ENCODE measurements at regions not wholly inside any gene's neighbourhood (a gene's known extent, or its start where the extent isn't known, plus 50 kb on each side); places are given as distances from the start of the nearest gene placed in this dataset.
"Not testable (repeated sequence)": the region's sequence is repeated elsewhere in the genome, so short reads cannot be mapped to it uniquely, and the experiment has no call there.

DNA sequence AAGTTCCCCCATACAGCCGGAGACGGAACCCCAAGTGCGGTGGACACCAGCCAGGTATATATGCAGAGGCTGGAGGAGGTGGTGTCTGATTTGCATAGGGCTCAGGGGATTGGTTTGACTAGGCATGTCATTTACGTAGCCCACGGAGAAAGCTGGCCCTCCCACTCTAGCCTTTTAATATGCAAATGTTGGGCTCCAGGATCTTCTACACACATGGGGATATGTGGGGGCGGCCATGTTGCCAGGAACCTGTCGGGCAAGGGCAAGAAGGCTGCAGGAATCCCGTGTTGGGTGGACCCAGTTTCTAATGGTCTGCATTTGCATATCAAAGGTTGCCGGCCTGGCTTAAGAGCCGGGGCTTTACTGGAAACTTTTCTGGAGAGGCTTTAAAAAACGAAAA is 57.4 kb downstream of the FTHL17 start:
- H3K4me3 Mint-ChIP-seq; H3K4me1 Mint-ChIP-seq (ENCODE audit: low read depth); POLR2A ChIA-PET; CTCF ChIA-PET; H3K9me3 Mint-ChIP-seq; intact Hi-C loops (cut with micrococcal nuclease); H3K36me3 Mint-ChIP-seq; H3K27me3 Mint-ChIP-seq; H3K27ac Mint-ChIP-seq; DNase-seq: not testable (repeated sequence)

DNA sequence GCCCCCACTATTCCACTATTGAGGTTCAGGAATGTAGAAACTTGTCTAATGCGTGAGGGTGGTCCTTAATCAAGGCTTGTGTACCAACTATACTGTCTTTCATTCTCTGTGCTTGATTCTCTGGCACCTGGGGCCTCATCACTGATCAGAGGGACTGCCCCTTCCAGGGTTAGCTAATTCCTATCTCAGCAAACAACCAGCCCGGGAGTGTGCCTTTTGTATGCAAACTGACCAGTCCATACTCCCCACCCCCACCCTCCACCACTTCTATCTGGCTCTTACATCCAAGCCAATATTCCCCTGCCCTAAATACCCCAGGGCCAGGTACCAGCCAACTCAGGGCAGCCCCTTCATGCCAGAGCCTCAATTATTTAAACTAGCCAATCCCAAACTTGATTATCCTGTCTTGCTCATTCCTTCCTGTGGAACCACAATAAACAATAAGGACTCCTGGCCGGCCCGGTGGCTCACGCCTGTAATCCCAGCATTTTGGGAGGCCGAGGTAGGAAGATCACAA is 59.3 kb downstream of the FTHL17 start:
- DNase-seq = no peak
- intact Hi-C loops (cut with micrococcal nuclease) = no loop called here
- H3K27ac Mint-ChIP-seq = no peak overlapping the region
- no peak overlapping the region for H3K4me3 Mint-ChIP-seq
- no peaks in the 10 kb centered on the region for H3K9me3 Mint-ChIP-seq
- no peaks in the 10 kb centered on the region for H3K36me3 Mint-ChIP-seq
- ChIA-PET CTCF (no interaction called here), POLR2A (no interaction called here)
- H3K27me3 Mint-ChIP-seq = peaks cover 1% of the 10 kb centered on the region
- no peaks in the 10 kb centered on the region for H3K4me1 Mint-ChIP-seq (ENCODE audit: low read depth)

DNA sequence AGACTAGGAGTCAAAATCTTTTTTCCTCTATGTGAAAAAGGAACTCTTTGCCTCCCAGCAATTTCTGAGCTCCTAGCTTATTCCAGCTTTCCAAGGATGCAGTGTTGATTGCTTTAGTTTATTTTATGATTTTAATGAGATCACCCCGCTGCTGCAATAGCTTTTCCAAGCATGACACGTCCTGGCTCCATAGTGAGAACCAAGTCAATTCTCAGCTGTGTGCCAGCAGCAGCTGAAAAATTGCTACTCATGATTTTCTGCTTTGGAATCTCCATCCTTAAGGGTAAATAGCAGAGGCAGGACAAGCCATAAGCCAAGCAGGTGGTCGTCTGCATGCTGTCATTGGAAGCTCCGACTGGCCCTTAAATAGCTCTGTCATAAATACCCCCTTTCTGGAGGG is 64.5 kb downstream of the FTHL17 start:
- Mint-ChIP-seq H3K9me3 (no peaks in the 10 kb centered on the region), H3K4me3 (no peak overlapping the region), H3K27me3 (peaks cover 1% of the 10 kb centered on the region), H3K4me1 (ENCODE audit: low read depth) (no peaks in the 10 kb centered on the region), H3K36me3 (no peaks in the 10 kb centered on the region), H3K27ac (no peak overlapping the region)
- CTCF ChIA-PET = no interaction called here
- intact Hi-C loops (cut with micrococcal nuclease) = no loop called here
- no peak for DNase-seq
- POLR2A ChIA-PET = no interaction called here

GRCh38 chrX:31006027-31006426 is 65.8 kb downstream of the FTHL17 start:
- CTCF ChIA-PET = no interaction called here
- no peak overlapping the region for H3K27ac Mint-ChIP-seq
- intact Hi-C loops (cut with micrococcal nuclease) = no loop called here
- peaks cover 1% of the 10 kb centered on the region for H3K27me3 Mint-ChIP-seq
- no peaks in the 10 kb centered on the region for H3K36me3 Mint-ChIP-seq
- no peak overlapping the region for H3K4me3 Mint-ChIP-seq
- no peaks in the 10 kb centered on the region for H3K4me1 Mint-ChIP-seq (ENCODE audit: low read depth)
- POLR2A ChIA-PET = no interaction called here
- H3K9me3 Mint-ChIP-seq = no peaks in the 10 kb centered on the region
- no peak for DNase-seq

DNA sequence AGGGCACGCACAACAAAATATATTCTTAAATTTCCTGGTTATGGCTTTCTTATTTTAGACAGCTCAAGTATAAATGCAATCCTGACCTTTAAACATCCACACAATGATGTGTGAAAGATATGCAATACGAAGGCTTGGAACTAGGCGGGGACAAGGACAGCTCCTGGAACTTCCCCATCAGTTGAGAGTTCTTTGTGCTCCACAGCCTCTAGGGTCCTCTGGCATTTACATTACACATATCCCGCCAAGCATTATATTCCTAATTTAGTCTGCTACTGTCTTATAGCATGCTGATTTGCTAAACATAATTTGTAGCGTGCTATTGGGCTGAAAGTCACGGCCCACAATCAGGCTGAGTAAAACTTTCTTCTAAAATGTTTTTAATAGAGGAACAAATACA is 74.4 kb downstream of the FTHL17 start:
- no peak overlapping the region for H3K27ac Mint-ChIP-seq
- H3K36me3 Mint-ChIP-seq = no peaks in the 10 kb centered on the region
- intact Hi-C loops (cut with micrococcal nuclease) = no loop called here

DNA sequence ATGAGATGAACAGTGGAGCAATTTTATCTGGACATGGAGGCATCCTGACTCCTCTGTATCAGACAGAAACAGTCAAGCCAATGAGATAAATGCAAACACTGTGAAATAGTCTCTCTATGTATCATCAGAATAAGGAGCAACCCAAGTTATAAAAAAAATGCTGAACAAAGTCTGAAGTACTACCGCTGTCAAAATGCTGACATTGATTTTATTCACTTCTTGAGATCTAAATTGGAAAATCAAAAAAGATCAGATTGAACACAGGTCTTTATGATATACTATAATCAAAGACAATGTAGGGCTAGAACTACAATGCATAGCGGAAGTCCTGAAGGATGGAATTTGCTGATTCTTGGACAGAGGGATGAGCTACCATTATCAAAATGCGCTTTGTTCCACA is 76.1 kb downstream of the FTHL17 start:
- no peaks in the 10 kb centered on the region for H3K27me3 Mint-ChIP-seq
- no peaks in the 10 kb centered on the region for H3K36me3 Mint-ChIP-seq
- no peak overlapping the region for H3K27ac Mint-ChIP-seq
- POLR2A ChIA-PET = no interaction called here
- DNase-seq = no peak
- intact Hi-C loops (cut with micrococcal nuclease) = no loop called here
- CTCF ChIA-PET = no interaction called here
- no peaks in the 10 kb centered on the region for H3K9me3 Mint-ChIP-seq
- H3K4me3 Mint-ChIP-seq = no peak overlapping the region
- H3K4me1 Mint-ChIP-seq (ENCODE audit: low read depth) = peaks cover 9% of the 10 kb centered on the region

More for the DNA sequence above, 74.4 kb downstream of the FTHL17 start:
- CTCF ChIA-PET = no interaction called here
- Mint-ChIP-seq H3K27me3 (no peaks in the 10 kb centered on the region), H3K9me3 (no peaks in the 10 kb centered on the region), H3K4me3 (no peak overlapping the region), H3K4me1 (ENCODE audit: low read depth) (peaks cover 6% of the 10 kb centered on the region)
- no peak for DNase-seq
- POLR2A ChIA-PET = no interaction called here

- DNase-seq = no peak
- intact Hi-C loops (cut with micrococcal nuclease) = no loop called here
- H3K27ac Mint-ChIP-seq = no peak overlapping the region
- H3K4me3 Mint-ChIP-seq = no peak overlapping the region
- CTCF ChIA-PET = no interaction called here
- POLR2A ChIA-PET = no interaction called here
- H3K4me1 Mint-ChIP-seq (ENCODE audit: low read depth) = peaks cover 9% of the 10 kb centered on the region
- no peaks in the 10 kb centered on the region for H3K9me3 Mint-ChIP-seq
- no peaks in the 10 kb centered on the region for H3K27me3 Mint-ChIP-seq
- H3K36me3 Mint-ChIP-seq = no peaks in the 10 kb centered on the region
These were observed 76.7 kb downstream of the FTHL17 start for GRCh38 chrX:30995060-30995700.

GRCh38 chrX:30994018-30994417 is 77.8 kb downstream of the FTHL17 start:
- H3K27me3 Mint-ChIP-seq; DNase-seq; H3K9me3 Mint-ChIP-seq; H3K27ac Mint-ChIP-seq; POLR2A ChIA-PET; H3K36me3 Mint-ChIP-seq; CTCF ChIA-PET; intact Hi-C loops (cut with micrococcal nuclease); H3K4me3 Mint-ChIP-seq; H3K4me1 Mint-ChIP-seq (ENCODE audit: low read depth): not testable (repeated sequence)

DNA sequence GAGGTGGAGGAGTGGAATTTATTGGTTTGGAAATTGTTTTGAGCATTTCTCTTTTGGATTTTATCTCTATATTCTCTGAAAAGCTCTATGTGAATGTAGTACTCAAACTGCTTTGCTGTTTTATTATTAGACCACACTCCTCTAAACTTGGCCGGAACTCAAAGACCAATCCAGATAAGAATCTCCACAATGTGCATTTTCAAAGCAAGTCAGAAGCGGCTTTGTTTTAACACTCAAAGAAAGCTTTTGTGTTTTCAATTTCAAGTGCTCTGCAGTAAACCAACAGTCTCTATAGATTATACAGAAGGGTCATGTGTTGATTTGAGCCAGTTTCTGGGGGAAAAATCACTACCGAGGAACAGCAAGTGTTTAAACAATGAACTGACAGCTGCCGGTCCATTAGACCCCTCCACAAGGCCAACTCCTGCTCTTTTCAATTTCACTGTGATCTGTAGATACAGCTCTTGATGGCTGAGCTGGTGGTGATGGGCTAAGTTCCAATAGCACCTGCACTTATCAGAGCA is 79.4 kb downstream of the FTHL17 start:
- no peak overlapping the region for H3K4me3 Mint-ChIP-seq
- H3K27me3 Mint-ChIP-seq = no peaks in the 10 kb centered on the region
- ChIA-PET POLR2A (no interaction called here), CTCF (no interaction called here)
- no peaks in the 10 kb centered on the region for H3K36me3 Mint-ChIP-seq
- intact Hi-C loops (cut with micrococcal nuclease) = no loop called here
- DNase-seq = no peak
- peaks cover 9% of the 10 kb centered on the region for H3K4me1 Mint-ChIP-seq (ENCODE audit: low read depth)
- no peaks in the 10 kb centered on the region for H3K9me3 Mint-ChIP-seq
- no peak overlapping the region for H3K27ac Mint-ChIP-seq

- POLR2A ChIA-PET = no interaction called here
- CTCF ChIA-PET = interaction anchor here (1.0 kb wide), 1 partner anchor 46 kb away, joined by 3 read pairs; no protein-coding TSS in a partner anchor
- no peak overlapping the region for H3K27ac Mint-ChIP-seq
- DNase-seq = no peak
- intact Hi-C loops (cut with micrococcal nuclease) = no loop called here
- H3K9me3 Mint-ChIP-seq = no peaks in the 10 kb centered on the region
- no peaks in the 10 kb centered on the region for H3K27me3 Mint-ChIP-seq
- peaks cover 9% of the 10 kb centered on the region for H3K4me1 Mint-ChIP-seq (ENCODE audit: low read depth)
- no peaks in the 10 kb centered on the region for H3K36me3 Mint-ChIP-seq
- no peak overlapping the region for H3K4me3 Mint-ChIP-seq
These were observed 81.5 kb downstream of the FTHL17 start for GRCh38 chrX:30990361-30990760.

DNA sequence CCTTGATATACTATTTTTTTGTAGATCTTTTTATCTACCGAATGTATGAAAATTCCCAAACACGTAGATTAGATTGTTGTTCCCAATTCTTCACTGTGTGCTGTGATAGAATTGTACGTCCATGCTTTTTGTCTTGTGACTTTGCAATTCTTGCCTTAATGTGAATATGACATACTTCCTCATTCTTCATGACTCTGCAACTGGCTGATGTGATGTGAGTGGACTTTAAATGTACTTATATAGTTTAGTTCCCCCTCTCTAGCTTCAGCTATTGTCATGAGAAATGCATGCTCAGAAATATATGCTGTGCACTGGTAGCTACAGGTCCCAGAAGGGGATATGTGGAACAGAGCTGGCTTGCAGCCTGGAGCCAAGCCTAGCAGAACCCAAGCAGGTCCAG is 89.4 kb downstream of the FTHL17 start:
- intact Hi-C loops (cut with micrococcal nuclease) = no loop called here
- Mint-ChIP-seq H3K27ac (no peak overlapping the region), H3K4me3 (no peak overlapping the region), H3K4me1 (ENCODE audit: low read depth) (peaks cover 11% of the 10 kb centered on the region), H3K9me3 (no peaks in the 10 kb centered on the region), H3K36me3 (no peaks in the 10 kb centered on the region), H3K27me3 (peaks cover 3% of the 10 kb centered on the region)
- ChIA-PET POLR2A (no interaction called here), CTCF (no interaction called here)
- DNase-seq = no peak

GRCh38 chrX:30981968-30982367 is 89.9 kb downstream of the FTHL17 start:
- Mint-ChIP-seq H3K9me3 (no peaks in the 10 kb centered on the region), H3K27me3 (peaks cover 3% of the 10 kb centered on the region), H3K4me3 (no peak overlapping the region), H3K27ac (no peak overlapping the region), H3K4me1 (ENCODE audit: low read depth) (peaks cover 11% of the 10 kb centered on the region), H3K36me3 (no peaks in the 10 kb centered on the region)
- ChIA-PET POLR2A (no interaction called here), CTCF (no interaction called here)
- intact Hi-C loops (cut with micrococcal nuclease) = no loop called here
- no peak for DNase-seq

- POLR2A ChIA-PET = no interaction called here
- CTCF ChIA-PET = no interaction called here
- no peak overlapping the region for H3K27ac Mint-ChIP-seq
These were observed 90.2 kb upstream of the TAB3 start for GRCh38 chrX:30979271-30979670.

More at GRCh38 chrX:30979271-30979670, 90.2 kb upstream of the TAB3 start:
- no peak overlapping the region for H3K4me3 Mint-ChIP-seq
- no peaks in the 10 kb centered on the region for H3K36me3 Mint-ChIP-seq
- peaks cover 13% of the 10 kb centered on the region for H3K4me1 Mint-ChIP-seq (ENCODE audit: low read depth)
- peaks cover 3% of the 10 kb centered on the region for H3K27me3 Mint-ChIP-seq
- DNase-seq = no peak
- H3K9me3 Mint-ChIP-seq = no peaks in the 10 kb centered on the region
- intact Hi-C loops (cut with micrococcal nuclease) = loop anchor here (10.0 kb wide), 1 partner anchor 246 kb away; no protein-coding TSS in a partner anchor
